ENCODE measurements at regions not wholly inside any gene's neighbourhood (a gene's known extent, or its start where the extent isn't known, plus 50 kb on each side); places are given as distances from the start of the nearest gene placed in this dataset.

DNA sequence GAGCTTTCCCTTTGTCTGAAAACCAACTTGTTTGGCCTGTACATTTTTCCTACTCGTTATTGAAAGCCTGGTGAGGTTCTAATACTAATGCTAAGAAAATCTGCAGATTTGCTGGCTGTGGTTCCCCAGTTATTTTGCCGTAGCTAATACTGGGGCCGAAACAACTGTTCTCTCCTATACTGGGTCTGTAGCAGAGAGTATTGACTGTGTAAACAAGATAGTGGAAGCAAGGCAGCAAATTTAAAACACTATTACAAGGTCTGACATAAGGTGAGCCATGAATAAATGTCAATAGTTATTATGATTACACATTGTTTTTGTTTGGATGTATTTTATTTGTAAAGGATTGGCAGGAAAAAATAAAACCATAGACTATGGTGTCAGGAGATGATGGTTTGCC lies 1244.0 kb downstream of the AACS start:
- dilution Hi-C loops (cut with MboI; ENCODE audit: extremely low pct_ligation_motif_present, low sequenced_read_pairs): no loop called here
- TF ChIP-seq EZH2 (IDR thresholded peaks at IDR 0.05; ENCODE audit: borderline replicate concordance, low read depth, low read length, severe bottlenecking) (no peak), MYC (IDR thresholded peaks at IDR 0.05; ENCODE audit: low read depth, low read length) (no peak), POLR2AphosphoS5 (IDR thresholded peaks at IDR 0.05; ENCODE audit: insufficient read depth, low read depth, low read length) (no peak)
- no peaks in the 10 kb centered on the region for H3K79me2 ChIP-seq (ENCODE audit: control insufficient read depth, insufficient read depth, low read length)
- H3K9me1 ChIP-seq (replicated peaks; ENCODE audit: control insufficient read depth, extremely low read depth, insufficient read depth, low read length): no peaks in the 10 kb centered on the region
- FAIRE-seq (no peak), DNase-seq (ENCODE audit: low read depth, low spot score) (no peak)
- POLR2A ChIA-PET: no interaction called here
- H3K9me3 ChIP-seq (replicated peaks; ENCODE audit: control insufficient read depth, insufficient read depth, low read length): no peaks in the 10 kb centered on the region
- no peak overlapping the region for H3K27ac ChIP-seq (ENCODE audit: insufficient read depth, low read depth, low read length)
- no peak overlapping the region for H3K4me3 ChIP-seq (replicated peaks in 1 of 3; ENCODE audit: insufficient read depth in 1 of 3, low read depth in 1 of 3, low read length in 3 of 3)
- CTCF ChIA-PET: no interaction called here
- no peaks in the 10 kb centered on the region for H3K27me3 ChIP-seq (ENCODE audit: control insufficient read depth in 2 of 2, insufficient read depth in 2 of 2, low read length in 2 of 2)
- H4K20me1 ChIP-seq (replicated peaks; ENCODE audit: control insufficient read depth, extremely low read depth, insufficient read depth, low read length): no peaks in the 10 kb centered on the region
- no peaks in the 10 kb centered on the region for H3K36me3 ChIP-seq (ENCODE audit: control insufficient read depth in 2 of 2, extremely low read depth in 1 of 2, insufficient read depth in 2 of 2, low read length in 2 of 2)
- no peak overlapping the region for H3K9ac ChIP-seq (replicated peaks; ENCODE audit: extremely low read depth, insufficient read depth, low read length)
- H3K4me1 ChIP-seq (ENCODE audit: control insufficient read depth, extremely low read depth, insufficient read depth, low read length): no peaks in the 10 kb centered on the region
- BruUV-seq (replicated peaks): no TSS peak
- intact Hi-C loops (cut with micrococcal nuclease): no loop called here
- no peak overlapping the region for H3K4me2 ChIP-seq (ENCODE audit: insufficient read depth, low read length)
- H2AFZ ChIP-seq (ENCODE audit: low read depth, low read length): no peak overlapping the region

DNA sequence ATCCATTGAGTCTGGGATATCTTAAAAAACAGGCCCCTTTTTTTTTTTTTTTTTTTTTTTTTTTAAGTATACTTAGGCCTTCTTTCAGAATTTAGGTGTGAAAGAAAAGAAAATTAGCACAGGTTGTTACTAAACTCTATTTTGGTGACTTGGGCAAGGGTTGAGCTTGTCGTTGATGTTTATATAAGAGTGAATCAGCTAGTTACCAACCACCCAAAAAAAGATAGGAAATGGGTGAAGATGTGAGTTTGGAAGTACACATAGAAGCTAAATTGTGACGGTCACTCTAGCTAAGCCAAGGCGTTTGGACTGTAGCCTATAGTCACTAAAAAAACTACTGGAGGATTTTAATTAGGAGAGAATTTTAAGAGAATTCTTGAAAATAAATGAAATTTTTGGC lies 1247.2 kb downstream of the AACS start:
- FAIRE-seq (no peak), DNase-seq (ENCODE audit: low read depth, low spot score) (no peak)
- ChIA-PET CTCF (no interaction called here), POLR2A (no interaction called here)
- intact Hi-C loops (cut with micrococcal nuclease) (no loop called here), dilution Hi-C loops (cut with MboI; ENCODE audit: extremely low pct_ligation_motif_present, low sequenced_read_pairs) (no loop called here)
- BruUV-seq (replicated peaks): no TSS peak
- H2AFZ ChIP-seq (ENCODE audit: low read depth, low read length): no peak overlapping the region
- H3K79me2 ChIP-seq (ENCODE audit: control insufficient read depth, insufficient read depth, low read length): no peaks in the 10 kb centered on the region
- no peaks in the 10 kb centered on the region for H3K4me1 ChIP-seq (ENCODE audit: control insufficient read depth, extremely low read depth, insufficient read depth, low read length)
- H3K4me2 ChIP-seq (ENCODE audit: insufficient read depth, low read length): no peak overlapping the region
- no peak overlapping the region for H3K4me3 ChIP-seq (replicated peaks in 1 of 3; ENCODE audit: insufficient read depth in 1 of 3, low read depth in 1 of 3, low read length in 3 of 3)
- H3K9ac ChIP-seq (replicated peaks; ENCODE audit: extremely low read depth, insufficient read depth, low read length): no peak overlapping the region
- TF ChIP-seq, protein P1, sequence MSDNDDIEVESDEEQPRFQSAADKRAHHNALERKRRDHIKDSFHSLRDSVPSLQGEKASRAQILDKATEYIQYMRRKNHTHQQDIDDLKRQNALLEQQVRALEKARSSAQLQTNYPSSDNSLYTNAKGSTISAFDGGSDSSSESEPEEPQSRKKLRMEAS (IDR thresholded peaks at IDR 0.05; ENCODE audit: insufficient read depth, insufficient read length): no peak
- TF ChIP-seq EZH2 (IDR thresholded peaks at IDR 0.05; ENCODE audit: borderline replicate concordance, low read depth, low read length, severe bottlenecking) (no peak), POLR2A (IDR thresholded peaks at IDR 0.05; ENCODE audit: low read depth, low read length) (no peak), FOS (IDR thresholded peaks at IDR 0.05; ENCODE audit: borderline replicate concordance, insufficient read depth, low read length) (no peak), GATA2 (IDR thresholded peaks at IDR 0.05; ENCODE audit: insufficient read depth, insufficient read length, low read depth, low read length) (no peak), MYC (IDR thresholded peaks at IDR 0.05; ENCODE audit: low read depth, low read length) (no peak), JUN (IDR thresholded peaks at IDR 0.05; ENCODE audit: borderline replicate concordance, insufficient read depth, insufficient read length, low read depth) (no peak), POLR2AphosphoS5 (IDR thresholded peaks at IDR 0.05; ENCODE audit: insufficient read depth, low read depth, low read length) (no peak)
- TF ChIP-seq, protein P2, sequence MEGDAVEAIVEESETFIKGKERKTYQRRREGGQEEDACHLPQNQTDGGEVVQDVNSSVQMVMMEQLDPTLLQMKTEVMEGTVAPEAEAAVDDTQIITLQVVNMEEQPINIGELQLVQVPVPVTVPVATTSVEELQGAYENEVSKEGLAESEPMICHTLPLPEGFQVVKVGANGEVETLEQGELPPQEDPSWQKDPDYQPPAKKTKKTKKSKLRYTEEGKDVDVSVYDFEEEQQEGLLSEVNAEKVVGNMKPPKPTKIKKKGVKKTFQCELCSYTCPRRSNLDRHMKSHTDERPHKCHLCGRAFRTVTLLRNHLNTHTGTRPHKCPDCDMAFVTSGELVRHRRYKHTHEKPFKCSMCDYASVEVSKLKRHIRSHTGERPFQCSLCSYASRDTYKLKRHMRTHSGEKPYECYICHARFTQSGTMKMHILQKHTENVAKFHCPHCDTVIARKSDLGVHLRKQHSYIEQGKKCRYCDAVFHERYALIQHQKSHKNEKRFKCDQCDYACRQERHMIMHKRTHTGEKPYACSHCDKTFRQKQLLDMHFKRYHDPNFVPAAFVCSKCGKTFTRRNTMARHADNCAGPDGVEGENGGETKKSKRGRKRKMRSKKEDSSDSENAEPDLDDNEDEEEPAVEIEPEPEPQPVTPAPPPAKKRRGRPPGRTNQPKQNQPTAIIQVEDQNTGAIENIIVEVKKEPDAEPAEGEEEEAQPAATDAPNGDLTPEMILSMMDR (IDR thresholded peaks at IDR 0.05; ENCODE audit: extremely low read depth in 1 of 2, insufficient read depth in 1 of 2, low read depth in 1 of 2, low read length in 2 of 2): no peak
- H3K27me3 ChIP-seq (ENCODE audit: control insufficient read depth in 2 of 2, insufficient read depth in 2 of 2, low read length in 2 of 2): no peaks in the 10 kb centered on the region
- H3K36me3 ChIP-seq (ENCODE audit: control insufficient read depth in 2 of 2, extremely low read depth in 1 of 2, insufficient read depth in 2 of 2, low read length in 2 of 2): no peaks in the 10 kb centered on the region
- H3K27ac ChIP-seq (ENCODE audit: insufficient read depth, low read depth, low read length): no peak overlapping the region
- no peaks in the 10 kb centered on the region for H4K20me1 ChIP-seq (replicated peaks; ENCODE audit: control insufficient read depth, extremely low read depth, insufficient read depth, low read length)
- no peaks in the 10 kb centered on the region for H3K9me1 ChIP-seq (replicated peaks; ENCODE audit: control insufficient read depth, extremely low read depth, insufficient read depth, low read length)
- H3K9me3 ChIP-seq (replicated peaks; ENCODE audit: control insufficient read depth, insufficient read depth, low read length): no peaks in the 10 kb centered on the region

All from endothelial cell of umbilical vein (primary cell).